HG03025 (cell line): ENCODE measurements at regions not wholly inside any gene's neighbourhood (a gene's known extent, or its start where the extent isn't known, plus 50 kb on each side); places are given as distances from the start of the nearest gene placed in this dataset.
"Not testable (repeated sequence)": the region's sequence is repeated elsewhere in the genome, so short reads cannot be mapped to it uniquely, and the experiment has no call there.

Experiments
- ATAC-seq: cut with Tn5 transposase; IDR thresholded peaks from one replicate; pipeline ENCODE4 v1.9.1; 2021; ENCODE audit warnings: mild to moderate bottlenecking, moderate library complexity; ENCODE audit not compliant: unreplicated experiment, low FRiP score

DNA sequence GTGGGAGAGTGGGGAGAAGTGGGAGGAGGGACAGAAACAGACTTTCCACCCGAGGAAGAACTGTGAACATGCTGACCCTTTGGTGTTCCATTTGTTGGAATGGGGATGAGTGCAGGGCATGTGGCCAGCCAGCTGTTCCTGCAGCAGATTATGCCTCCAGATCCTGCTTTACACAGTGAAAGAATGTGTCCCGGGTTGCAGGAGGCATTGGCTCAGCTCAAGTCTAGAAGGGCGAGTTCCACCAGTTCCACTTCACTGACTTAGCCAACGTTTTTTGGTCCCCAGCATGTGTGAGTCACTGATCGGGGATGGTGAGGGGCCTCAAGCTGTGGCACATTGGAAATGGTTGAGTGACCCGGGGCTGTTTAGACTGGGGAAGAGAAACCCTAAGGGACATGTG, 307.0 kb upstream of the ROPN1 start:
- ATAC-seq: no peak

DNA sequence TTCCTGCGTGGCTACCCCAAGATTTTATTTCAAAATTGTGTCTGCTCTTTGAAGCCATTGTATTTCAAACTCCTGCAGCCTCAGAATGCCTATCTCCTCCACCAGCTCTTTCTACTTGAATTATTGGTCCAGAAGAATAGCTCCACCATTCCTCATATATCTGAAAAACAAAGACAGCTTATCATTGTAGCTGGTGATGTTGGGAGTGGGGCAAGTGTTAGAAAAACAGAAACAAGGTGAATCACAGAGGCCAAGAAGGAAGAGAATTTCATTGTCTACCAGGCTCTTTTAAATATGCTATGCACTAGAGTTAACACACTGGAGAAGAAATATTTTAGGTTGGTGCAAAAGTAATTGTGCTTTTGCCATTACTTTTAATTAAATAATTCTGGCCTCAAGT, 307.9 kb upstream of the ROPN1 start:
- ATAC-seq: no peak

GRCh38 chr3:124300416-124300815, 308.5 kb upstream of the ROPN1 start:
- no peak for ATAC-seq

- ATAC-seq: no peak
These were observed 311.5 kb upstream of the ROPN1 start for GRCh38 chr3:124303305-124303910.

DNA sequence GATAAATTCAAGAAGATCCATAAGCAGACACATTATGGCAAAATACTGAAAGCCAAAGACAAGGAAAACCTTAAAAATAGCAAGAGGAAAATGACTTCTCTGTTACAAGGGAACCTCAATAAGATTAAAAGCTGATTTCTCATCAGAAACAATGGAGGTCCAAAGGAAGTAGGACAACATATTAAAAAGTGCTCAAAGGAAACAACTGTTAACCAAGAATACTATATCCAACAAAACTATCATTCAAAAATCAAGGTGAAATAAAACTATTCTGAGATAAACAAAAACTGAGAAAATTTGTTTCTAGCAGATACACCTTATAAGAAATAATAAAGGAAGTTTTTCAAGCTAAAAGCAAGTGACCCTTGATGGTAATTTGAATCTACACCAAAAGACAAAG, 314.7 kb upstream of the ROPN1 start:
- no peak for ATAC-seq

DNA sequence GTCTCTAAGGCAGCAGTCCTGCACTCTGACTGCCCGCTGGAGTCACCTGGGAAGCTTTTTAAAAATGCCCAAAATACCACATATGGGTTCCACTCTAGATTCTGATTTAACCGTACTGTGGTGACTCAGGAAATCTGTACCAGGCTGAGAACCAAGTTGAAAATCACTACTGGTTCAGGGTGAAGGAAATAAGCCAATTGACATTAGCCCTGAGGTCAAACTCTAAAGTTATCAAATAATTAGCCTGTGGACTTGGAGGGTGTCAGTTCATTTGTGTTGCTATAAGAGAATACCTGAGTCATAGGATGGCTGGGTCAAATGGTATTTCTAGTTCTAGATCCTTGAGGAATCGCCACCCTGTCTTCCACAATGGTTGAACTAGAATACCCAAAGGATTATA, 321.7 kb upstream of the ROPN1 start:
- no peak for ATAC-seq

DNA sequence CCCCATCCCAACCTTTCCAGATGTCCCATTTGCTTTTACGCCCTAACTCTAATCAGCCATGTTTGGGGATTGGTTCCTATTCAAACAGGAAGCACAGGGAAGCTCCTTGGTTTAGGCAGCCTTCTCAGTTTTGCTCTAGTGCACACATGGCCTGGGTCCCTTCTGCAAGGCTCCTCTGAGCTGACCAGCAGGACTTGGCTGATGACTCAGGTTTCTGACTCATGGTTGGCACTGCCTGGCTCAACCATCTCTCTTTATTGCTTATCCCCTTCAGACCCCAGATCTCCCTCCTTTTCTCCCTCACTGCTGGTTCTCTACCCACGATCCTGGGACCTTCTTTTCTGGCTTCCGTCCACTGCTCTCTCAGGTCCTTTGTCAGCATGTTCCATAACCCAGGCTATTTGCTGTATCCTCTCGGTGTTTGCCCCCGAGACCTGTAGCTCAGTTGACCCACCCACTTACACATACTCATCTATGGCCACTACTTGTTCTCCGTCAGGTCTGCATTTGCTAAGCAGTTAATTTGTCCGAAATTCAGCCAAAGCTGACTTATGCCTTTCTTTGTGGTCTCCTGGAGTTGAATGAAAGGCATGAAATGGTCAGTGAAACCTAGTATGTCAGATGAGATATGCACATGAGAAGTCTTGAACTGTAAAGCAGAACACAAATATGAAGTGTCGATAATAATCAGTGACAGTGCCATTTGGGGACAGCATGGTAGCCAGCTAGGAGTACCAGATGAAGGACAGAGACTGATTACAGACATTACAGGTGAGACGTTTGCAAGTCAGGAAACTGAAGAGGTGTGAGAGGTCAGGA, 323.5 kb upstream of the ROPN1 start:
- ATAC-seq: no peak

- ATAC-seq: no peak
These were observed 324.0 kb upstream of the ROPN1 start for GRCh38 chr3:124316034-124316287.

DNA sequence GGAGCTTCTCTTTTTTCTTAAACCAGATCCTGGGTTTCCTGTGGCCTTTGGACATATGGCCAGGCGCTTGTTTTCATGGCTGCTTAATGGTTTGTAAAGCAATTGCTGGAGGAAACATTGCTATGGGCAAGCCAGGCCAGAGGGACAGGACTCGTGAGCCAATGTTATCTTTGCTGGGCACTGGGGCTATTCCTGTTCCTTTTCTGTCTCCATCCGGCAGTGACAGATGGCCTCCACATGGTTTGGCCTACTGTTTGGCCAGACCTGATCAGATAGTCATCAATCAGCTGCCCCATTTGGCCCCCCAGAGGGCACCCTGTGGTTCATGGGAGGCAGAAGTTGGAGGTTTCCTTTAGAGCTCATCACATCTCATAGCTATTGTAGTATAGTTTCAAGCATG, 326.1 kb upstream of the ROPN1 start:
- ATAC-seq: no peak

GRCh38 chr3:124318656-124319055, 326.7 kb upstream of the ROPN1 start:
- no peak for ATAC-seq

DNA sequence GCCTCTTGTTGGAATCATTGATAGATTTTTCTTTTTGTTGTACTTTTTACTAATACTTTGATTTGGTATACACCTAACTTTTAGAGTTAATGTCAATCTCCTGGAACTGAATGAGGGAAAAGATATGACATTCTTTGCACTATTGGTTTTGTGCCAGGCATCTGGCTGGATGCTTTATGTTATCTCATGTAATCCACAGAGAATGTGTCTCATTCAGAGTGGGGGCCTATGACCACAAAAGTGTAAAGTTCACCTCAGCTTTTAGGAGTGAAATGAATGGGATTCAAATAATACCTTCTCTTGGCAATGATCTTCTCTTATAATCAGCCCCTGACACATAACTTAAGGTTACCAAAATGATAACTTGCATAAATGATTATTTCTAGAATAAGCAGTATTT, 329.1 kb upstream of the ROPN1 start:
- no peak for ATAC-seq

DNA sequence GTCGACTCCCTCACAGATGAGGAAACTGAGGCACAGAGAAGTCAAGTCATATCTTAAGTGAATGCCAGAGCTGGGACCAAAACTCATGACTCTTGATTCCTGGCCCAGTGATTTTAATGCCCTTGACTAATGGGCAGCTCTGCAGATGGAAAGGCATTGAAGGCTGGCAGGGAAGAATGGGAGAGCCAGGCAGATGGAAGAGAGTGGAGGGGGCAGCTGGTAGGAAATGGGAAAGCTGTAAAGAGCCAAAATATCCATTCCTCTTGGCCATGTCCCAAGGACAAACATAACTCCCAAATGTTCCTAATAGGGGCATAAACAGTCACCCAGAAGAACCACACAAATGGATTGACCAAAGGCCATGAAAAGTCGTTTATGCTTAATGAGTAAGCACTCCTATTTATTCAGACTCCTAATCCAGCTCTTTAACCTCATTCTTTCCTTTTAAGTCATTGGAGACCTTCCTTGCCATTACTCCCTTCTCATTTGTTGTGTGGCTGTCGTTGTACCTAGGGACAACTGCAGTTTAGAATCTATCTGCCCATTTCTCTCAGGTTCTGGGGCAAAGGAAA, 330.5 kb upstream of the ROPN1 start:
- ATAC-seq: no peak

DNA sequence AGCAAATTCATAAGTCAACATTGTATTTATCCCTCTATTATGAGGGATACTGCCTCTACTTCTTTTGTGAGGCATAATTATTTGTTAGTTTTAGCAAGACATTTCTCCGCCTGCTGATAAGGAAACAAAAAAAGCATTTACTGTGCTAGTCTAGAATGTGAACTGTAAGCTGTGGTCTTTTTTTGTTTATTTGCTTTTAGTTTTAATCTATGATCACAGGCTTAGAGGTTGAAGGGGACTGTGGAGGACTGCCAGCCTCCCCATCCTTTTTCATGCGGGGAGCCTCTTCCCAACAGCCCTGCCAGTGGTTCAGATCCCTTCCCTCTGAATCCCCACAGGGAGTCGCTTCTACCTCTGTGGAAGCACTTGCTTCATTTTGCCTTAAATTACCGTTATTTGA, 331.0 kb upstream of the ROPN1 start:
- no peak for ATAC-seq

- ATAC-seq: no peak
These were observed 333.3 kb upstream of the ROPN1 start for GRCh38 chr3:124325248-124325647.

GRCh38 chr3:124329723-124330122, 337.8 kb upstream of the ROPN1 start:
- ATAC-seq: no peak

DNA sequence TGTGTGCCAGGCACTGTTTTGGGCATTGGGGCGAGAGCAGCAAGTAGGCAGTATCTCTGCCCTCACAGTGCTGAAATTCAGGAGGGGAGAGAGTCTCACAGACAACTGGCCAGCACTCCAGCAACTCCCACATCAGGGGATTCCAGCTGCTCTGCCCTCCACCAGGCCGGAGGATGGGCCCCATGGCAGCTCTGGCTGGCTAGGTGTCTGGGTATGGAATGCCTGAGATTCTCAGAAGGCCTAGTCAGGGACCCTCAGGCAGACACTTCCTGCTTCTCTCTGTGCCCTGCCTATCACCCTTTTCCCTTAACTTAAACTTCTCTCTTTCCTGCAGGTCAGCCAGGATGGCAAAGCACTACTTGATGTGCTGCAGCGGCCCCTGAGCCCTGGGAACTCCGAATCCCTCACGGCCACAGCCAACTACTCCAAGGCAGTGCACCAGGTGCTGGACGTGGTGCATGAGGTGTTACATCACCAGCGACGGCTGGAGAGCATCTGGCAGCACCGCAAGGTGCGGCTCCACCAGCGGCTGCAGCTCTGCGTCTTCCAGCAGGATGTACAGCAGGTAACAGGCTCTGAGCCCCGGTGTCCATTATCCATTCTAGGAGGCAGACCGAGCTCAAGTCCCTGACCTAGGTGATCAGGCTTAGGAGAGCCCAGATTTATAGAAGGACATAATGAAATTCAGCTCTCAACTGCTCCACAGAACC, 342.2 kb upstream of the ROPN1 start:
- no peak for ATAC-seq

DNA sequence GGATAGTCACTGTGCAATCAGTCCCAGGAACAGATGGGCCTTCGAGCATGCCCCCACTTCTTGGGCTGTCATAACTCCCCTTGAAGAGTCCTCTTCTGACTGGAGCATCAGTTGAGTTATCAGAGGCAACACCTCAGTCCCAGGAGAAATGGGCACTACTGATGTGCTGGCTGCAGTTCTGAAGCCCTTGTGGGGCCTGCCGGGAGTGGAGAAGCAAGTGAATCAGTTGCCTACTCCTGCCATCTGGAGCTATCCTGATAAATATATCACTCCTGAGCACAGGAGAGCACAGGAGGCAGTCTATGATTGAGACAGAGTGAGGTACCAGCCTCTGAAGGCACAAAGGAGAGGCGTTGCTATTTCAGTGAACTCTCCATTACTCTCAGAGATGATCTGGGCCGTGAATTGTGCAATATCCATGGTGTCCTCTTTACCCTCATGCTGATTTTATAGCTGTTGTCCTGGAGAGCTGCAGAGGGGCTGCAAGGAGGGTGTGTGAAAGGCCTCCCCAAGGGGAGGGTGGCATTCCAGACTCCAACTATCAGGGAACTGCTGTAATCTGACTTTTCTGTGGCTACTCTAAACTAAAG, 344.2 kb upstream of the ROPN1 start:
- no peak for ATAC-seq

DNA sequence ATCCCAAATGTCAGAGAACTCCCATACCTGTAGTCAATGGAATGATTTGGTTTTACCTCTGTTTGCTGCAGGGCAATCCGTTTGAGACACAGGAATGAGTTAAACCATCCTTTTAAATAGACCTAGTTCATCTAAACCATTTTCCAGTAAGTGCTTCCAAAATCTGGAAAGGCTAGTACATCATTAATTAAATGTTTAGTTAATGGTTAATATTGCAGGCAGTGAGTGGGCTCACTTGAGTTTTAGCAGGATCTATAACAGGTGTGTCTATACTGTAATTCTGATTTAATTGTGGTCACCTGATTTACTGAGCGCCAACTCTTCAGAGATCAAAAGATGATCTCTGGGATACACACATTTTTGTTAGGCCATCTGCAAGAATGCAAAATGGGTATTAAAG, 353.9 kb upstream of the ROPN1 start:
- no peak for ATAC-seq

GRCh38 chr3:124346487-124346886, 354.6 kb upstream of the ROPN1 start:
- no peak for ATAC-seq

- ATAC-seq: no peak
These were observed 355.5 kb upstream of the ROPN1 start for GRCh38 chr3:124347418-124347817.

GRCh38 chr3:124348555-124348954, 356.6 kb upstream of the ROPN1 start:
- ATAC-seq: not testable (repeated sequence)
